MM.1S (cell line): ENCODE measurements at regions not wholly inside any gene's neighbourhood (a gene's known extent, or its start where the extent isn't known, plus 50 kb on each side); places are given as distances from the start of the nearest gene placed in this dataset.

Experiments used
- CTCF ChIP-seq: fragments of 300-600 bp; sonication (generic); IDR thresholded peaks from 2 replicates; pipeline ENCODE4 v1.5.1; 2016; ENCODE audit warnings: antibody characterized with exemption, low read length, mixed read lengths
- EZH2 ChIP-seq: fragments of 300-600 bp; sonication (generic); optimal IDR thresholded peaks from 2 replicates; pipeline ENCODE3; 2017; ENCODE audit warnings: low read depth, mild to moderate bottlenecking, antibody characterized with exemption, low read length, mixed read lengths

- TF ChIP-seq CTCF (no peak), EZH2 (no peak)
These were observed 431.0 kb upstream of the MKI67 start for GRCh38 chr10:128557149-128557710.
